Fibroblast of lung (primary cell): ENCODE measurements at regions not wholly inside any gene's neighbourhood (a gene's known extent, or its start where the extent isn't known, plus 50 kb on each side); places are given as distances from the start of the nearest gene placed in this dataset.

ENCODE experiments used
- EZH2 ChIP-seq: IDR thresholded peaks from 2 replicates; pipeline ENCODE4 v1.5.1; 2012; ENCODE audit warnings: low read length, control low read depth, mild to moderate bottlenecking; ENCODE audit errors: missing control alignments
- TF ChIP-seq, protein P1 (sequence below), 2 donors: IDR thresholded peaks in 1 of 2; conservative IDR thresholded peaks in 1 of 2; 1 replicate in 1 of 2; 2 replicates in 1 of 2; pipeline ENCODE4 v1.5.1; 2011 to 2012; ENCODE audit warnings: low read length in 2 of 2, control low read depth in 1 of 2, inconsistent platforms in 1 of 2, low read depth in 1 of 2, mild to moderate bottlenecking in 1 of 2

- TF ChIP-seq, protein P1, sequence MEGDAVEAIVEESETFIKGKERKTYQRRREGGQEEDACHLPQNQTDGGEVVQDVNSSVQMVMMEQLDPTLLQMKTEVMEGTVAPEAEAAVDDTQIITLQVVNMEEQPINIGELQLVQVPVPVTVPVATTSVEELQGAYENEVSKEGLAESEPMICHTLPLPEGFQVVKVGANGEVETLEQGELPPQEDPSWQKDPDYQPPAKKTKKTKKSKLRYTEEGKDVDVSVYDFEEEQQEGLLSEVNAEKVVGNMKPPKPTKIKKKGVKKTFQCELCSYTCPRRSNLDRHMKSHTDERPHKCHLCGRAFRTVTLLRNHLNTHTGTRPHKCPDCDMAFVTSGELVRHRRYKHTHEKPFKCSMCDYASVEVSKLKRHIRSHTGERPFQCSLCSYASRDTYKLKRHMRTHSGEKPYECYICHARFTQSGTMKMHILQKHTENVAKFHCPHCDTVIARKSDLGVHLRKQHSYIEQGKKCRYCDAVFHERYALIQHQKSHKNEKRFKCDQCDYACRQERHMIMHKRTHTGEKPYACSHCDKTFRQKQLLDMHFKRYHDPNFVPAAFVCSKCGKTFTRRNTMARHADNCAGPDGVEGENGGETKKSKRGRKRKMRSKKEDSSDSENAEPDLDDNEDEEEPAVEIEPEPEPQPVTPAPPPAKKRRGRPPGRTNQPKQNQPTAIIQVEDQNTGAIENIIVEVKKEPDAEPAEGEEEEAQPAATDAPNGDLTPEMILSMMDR (conservative IDR thresholded peaks at IDR 0.05 in 1 of 2, IDR thresholded peaks at IDR 0.05 in 1 of 2; ENCODE audit: low read depth in 1 of 2, low read length in 2 of 2), result no peak
- no peak for TF ChIP-seq EZH2
Measured at GRCh38 chr6:132215805-132216204, 185.5 kb downstream of the MOXD1 start.
